ENCODE measurements at regions not wholly inside any gene's neighbourhood (a gene's known extent, or its start where the extent isn't known, plus 50 kb on each side); places are given as distances from the start of the nearest gene placed in this dataset.

DNA sequence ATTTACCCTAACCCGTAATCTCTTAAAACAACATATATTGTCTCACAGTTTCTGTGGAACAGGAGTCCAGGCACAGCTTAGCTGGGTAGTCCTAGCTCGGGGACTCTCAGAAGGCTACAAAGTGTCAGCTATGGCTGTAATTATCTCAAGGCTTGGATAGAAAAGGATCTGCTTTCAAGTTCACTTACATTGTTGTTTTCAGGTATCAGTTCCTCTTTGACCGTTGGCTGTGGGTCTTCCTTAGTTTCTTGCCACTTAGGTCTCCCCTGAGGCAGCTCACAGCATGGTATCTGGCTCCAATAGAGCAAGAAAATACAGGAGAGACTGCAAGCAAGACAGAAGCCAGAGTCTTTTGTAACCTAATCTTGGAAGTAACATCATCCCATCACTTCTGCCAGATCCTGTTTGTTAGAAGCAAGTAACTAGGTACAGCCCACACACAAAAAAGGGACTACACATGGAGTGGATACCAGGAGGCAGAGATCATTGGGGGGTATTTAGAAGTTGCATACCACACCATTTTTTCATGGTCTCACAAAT, 137.0 kb downstream of the MAGEB5 start:
- TF ChIP-seq, protein P1, sequence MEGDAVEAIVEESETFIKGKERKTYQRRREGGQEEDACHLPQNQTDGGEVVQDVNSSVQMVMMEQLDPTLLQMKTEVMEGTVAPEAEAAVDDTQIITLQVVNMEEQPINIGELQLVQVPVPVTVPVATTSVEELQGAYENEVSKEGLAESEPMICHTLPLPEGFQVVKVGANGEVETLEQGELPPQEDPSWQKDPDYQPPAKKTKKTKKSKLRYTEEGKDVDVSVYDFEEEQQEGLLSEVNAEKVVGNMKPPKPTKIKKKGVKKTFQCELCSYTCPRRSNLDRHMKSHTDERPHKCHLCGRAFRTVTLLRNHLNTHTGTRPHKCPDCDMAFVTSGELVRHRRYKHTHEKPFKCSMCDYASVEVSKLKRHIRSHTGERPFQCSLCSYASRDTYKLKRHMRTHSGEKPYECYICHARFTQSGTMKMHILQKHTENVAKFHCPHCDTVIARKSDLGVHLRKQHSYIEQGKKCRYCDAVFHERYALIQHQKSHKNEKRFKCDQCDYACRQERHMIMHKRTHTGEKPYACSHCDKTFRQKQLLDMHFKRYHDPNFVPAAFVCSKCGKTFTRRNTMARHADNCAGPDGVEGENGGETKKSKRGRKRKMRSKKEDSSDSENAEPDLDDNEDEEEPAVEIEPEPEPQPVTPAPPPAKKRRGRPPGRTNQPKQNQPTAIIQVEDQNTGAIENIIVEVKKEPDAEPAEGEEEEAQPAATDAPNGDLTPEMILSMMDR (IDR thresholded peaks at IDR 0.05; ENCODE audit: low read depth, low read length, missing control alignments) = no peak
- in situ Hi-C loops (cut with HindIII; ENCODE audit: low pct_ligation_motif_present, low sequenced_read_pairs) = no loop called here

DNA sequence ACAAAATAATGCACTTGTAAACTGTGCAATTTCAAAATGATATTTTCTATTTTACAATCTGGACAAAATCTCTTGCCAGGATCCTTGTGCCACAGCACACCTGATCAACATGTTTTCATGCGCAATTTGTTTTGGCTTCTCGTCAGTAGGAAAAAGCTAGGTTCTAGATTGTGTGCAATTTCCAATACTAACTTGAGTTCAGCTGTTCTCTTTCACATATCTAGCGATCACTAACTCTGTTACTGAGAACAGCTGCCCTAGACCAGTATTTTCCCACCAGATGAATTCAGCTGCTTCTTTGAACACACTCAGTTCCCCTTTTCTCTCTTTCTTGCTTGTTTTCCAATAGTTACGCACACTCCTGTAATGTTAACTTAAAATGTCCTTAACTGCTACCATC, 131.2 kb downstream of the MAGEB5 start:
- in situ Hi-C loops (cut with HindIII; ENCODE audit: low pct_ligation_motif_present, low sequenced_read_pairs) = no loop called here

More for the DNA sequence above, 137.0 kb downstream of the MAGEB5 start:
- H3K27me3 ChIP-seq (replicated peaks) = no peaks in the 10 kb centered on the region
- no peak for DNase-seq
- H3K27ac ChIP-seq = no peak overlapping the region
- H3K4me3 ChIP-seq (ENCODE audit: low read depth, low read length) = no peak overlapping the region
- H3K36me3 ChIP-seq (replicated peaks) = no peaks in the 10 kb centered on the region

DNA sequence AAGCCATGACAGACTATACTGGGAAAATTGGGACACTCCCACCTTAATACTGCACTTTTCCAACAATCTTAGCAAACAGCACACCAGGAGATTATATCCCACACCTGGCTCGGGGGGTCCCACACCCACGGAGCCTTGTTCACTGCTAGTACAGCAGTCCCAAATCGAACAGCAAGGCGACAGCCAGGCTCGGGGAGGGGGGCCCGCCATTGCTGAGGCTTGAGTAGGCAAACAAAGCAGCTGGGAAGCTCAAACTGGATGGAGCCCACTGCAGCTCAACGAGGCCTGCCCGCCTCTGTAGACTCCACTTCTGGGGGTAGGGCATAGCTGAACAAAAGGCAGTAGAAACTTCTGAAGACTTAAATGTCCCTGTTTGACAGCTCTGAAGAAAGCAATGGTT, 118.3 kb downstream of the MAGEB5 start:
- Histone ChIP-seq H3K36me3 (replicated peaks) (no peaks in the 10 kb centered on the region), H3K27ac (no peak overlapping the region), H3K4me3 (ENCODE audit: low read depth, low read length) (no peak overlapping the region), H3K27me3 (replicated peaks) (no peaks in the 10 kb centered on the region)
- in situ Hi-C loops (cut with HindIII; ENCODE audit: low pct_ligation_motif_present, low sequenced_read_pairs) = no loop called here
- DNase-seq = no peak
- TF ChIP-seq, protein P1 (IDR thresholded peaks at IDR 0.05; ENCODE audit: low read depth, low read length, missing control alignments) = no peak

More for the DNA sequence above, 131.2 kb downstream of the MAGEB5 start:
- Histone ChIP-seq H3K4me3 (ENCODE audit: low read depth, low read length) (no peak overlapping the region), H3K27me3 (replicated peaks) (no peaks in the 10 kb centered on the region), H3K36me3 (replicated peaks) (no peaks in the 10 kb centered on the region), H3K27ac (no peak overlapping the region)
- TF ChIP-seq, protein P1 (IDR thresholded peaks at IDR 0.05; ENCODE audit: low read depth, low read length, missing control alignments) = no peak
- DNase-seq = no peak

DNA sequence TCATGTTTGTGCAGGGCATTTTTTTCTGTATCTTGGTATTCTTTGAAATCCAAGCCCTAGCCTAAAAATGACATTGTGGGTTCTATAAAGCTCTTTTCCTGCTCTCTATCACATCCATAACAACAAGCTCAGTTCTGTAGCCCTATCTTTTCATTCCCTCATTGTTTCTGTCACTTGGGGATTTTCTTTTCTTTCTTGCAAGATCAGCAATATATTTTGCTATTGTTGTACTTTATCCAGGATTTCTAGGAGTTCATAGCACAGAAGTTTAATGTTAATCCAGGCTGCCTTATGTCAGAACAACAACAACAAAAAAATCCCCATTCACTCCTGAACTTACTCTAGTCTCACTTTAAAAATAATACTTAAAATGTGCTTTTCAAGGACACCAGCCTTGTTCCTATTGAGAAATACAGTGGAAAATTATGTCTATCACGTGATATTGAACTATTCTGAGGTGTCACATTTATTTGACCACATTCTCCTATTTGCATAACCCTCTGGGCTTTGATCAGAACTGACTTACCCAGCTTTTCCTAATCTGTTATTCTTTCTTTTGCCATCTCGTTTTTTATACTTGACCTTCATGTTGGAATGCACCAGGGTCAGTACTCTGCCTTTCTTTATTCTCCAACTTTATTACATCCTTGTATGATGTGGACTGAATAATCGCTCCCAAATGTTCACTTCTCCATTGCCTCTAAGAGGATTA, 112.8 kb downstream of the MAGEB5 start:
- no peaks in the 10 kb centered on the region for H3K27me3 ChIP-seq (replicated peaks)
- in situ Hi-C loops (cut with HindIII; ENCODE audit: low pct_ligation_motif_present, low sequenced_read_pairs) = no loop called here
- H3K27ac ChIP-seq = no peak overlapping the region
- TF ChIP-seq, protein P1 (IDR thresholded peaks at IDR 0.05; ENCODE audit: low read depth, low read length, missing control alignments) = no peak
- DNase-seq = no peak
- no peaks in the 10 kb centered on the region for H3K36me3 ChIP-seq (replicated peaks)
- H3K4me3 ChIP-seq (ENCODE audit: low read depth, low read length) = no peak overlapping the region

DNA sequence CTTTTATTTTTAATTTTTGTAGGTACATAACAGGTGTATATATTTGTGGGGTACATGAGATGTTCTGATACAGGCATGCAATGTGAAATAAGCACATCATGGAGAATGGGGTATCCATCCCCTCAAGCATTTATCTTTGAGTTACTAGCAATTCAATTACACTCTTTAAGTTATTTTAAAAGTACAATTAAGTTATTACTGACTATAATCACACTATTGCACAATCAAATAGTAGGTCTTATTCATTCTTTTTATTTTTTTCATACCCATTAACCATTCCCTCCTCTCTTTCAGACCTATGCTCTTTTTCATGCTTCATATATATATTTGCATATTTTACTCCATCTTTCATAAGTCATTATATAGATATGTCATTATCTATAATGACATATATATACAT, 93.3 kb downstream of the MAGEB5 start:
- in situ Hi-C loops (cut with HindIII; ENCODE audit: low pct_ligation_motif_present, low sequenced_read_pairs) = no loop called here
- TF ChIP-seq, protein P1 (IDR thresholded peaks at IDR 0.05; ENCODE audit: low read depth, low read length, missing control alignments) = no peak
- H3K4me3 ChIP-seq (ENCODE audit: low read depth, low read length) = no peak overlapping the region
- H3K36me3 ChIP-seq (replicated peaks) = no peaks in the 10 kb centered on the region
- DNase-seq = no peak
- H3K27ac ChIP-seq = no peak overlapping the region
- no peaks in the 10 kb centered on the region for H3K27me3 ChIP-seq (replicated peaks)

All from brain microvascular endothelial cell (primary cell).